ENCODE measurements at regions not wholly inside any gene's neighbourhood (a gene's known extent, or its start where the extent isn't known, plus 50 kb on each side); places are given as distances from the start of the nearest gene placed in this dataset.

- no peak for TF ChIP-seq CTCF (IDR thresholded peaks at IDR 0.05; ENCODE audit: insufficient read depth, low read depth, low read length, missing control alignments)
- no peak for DNase-seq (ENCODE audit: low read depth)
Measured at GRCh38 chr15:29891096-29891457, 68.8 kb upstream of the TJP1 start.

GRCh38 chr15:29890336-29891095, 68.2 kb upstream of the TJP1 start:
- no peak overlapping the region for H3K4me3 ChIP-seq (ENCODE audit: low read length)
- TF ChIP-seq CTCF (IDR thresholded peaks at IDR 0.05; ENCODE audit: insufficient read depth, low read depth, low read length, missing control alignments), result no peak
- no peak for DNase-seq (ENCODE audit: low read depth)

More at GRCh38 chr15:29891096-29891457, 68.8 kb upstream of the TJP1 start:
- no peak overlapping the region for H3K4me3 ChIP-seq (ENCODE audit: low read length)

GRCh38 chr15:29889542-29890329, 67.5 kb upstream of the TJP1 start:
- no peak for DNase-seq (ENCODE audit: low read depth)
- H3K4me3 ChIP-seq (ENCODE audit: low read length), result no peak overlapping the region
- no peak for TF ChIP-seq CTCF (IDR thresholded peaks at IDR 0.05; ENCODE audit: insufficient read depth, low read depth, low read length, missing control alignments)

- DNase-seq (ENCODE audit: low read depth), result no peak
- TF ChIP-seq CTCF (IDR thresholded peaks at IDR 0.05; ENCODE audit: insufficient read depth, low read depth, low read length, missing control alignments), result no peak
- H3K4me3 ChIP-seq (ENCODE audit: low read length), result no peak overlapping the region
Measured at GRCh38 chr15:29888646-29889045, 66.4 kb upstream of the TJP1 start.

GRCh38 chr15:29887721-29888120, 65.5 kb upstream of the TJP1 start:
- no peak for TF ChIP-seq CTCF (IDR thresholded peaks at IDR 0.05; ENCODE audit: insufficient read depth, low read depth, low read length, missing control alignments)
- no peak for DNase-seq (ENCODE audit: low read depth)
- H3K4me3 ChIP-seq (ENCODE audit: low read length), result no peak overlapping the region

GRCh38 chr15:29885183-29885582, 62.9 kb upstream of the TJP1 start:
- no peak for DNase-seq (ENCODE audit: low read depth)
- no peak overlapping the region for H3K4me3 ChIP-seq (ENCODE audit: low read length)
- TF ChIP-seq CTCF (IDR thresholded peaks at IDR 0.05; ENCODE audit: insufficient read depth, low read depth, low read length, missing control alignments), result no peak

Data from epithelial cell of esophagus (primary cell).